GM12865 (cell line): ENCODE measurements at regions not wholly inside any gene's neighbourhood (a gene's known extent, or its start where the extent isn't known, plus 50 kb on each side); places are given as distances from the start of the nearest gene placed in this dataset.
A peak's percentile ranks its signal among the peaks of the same experiment; 100 is the strongest.

Experiments
- DNase-seq: peaks from one replicate; pipeline ENCODE4 v3.0.0; 2010; ENCODE audit warnings: low read depth
- H3K4me3 ChIP-seq: 2 replicates; pipeline ENCODE4 v1.5.1; 2011; ENCODE audit warnings: mild to moderate bottlenecking, low read depth, low read length, control low read depth
- TF ChIP-seq, protein P1 (sequence below): IDR thresholded peaks from 2 replicates; pipeline ENCODE4 v1.5.1; 2011; ENCODE audit warnings: low read length, control low read depth, low read depth, inconsistent platforms; ENCODE audit not compliant: insufficient read depth; ENCODE audit errors: missing control alignments

DNA sequence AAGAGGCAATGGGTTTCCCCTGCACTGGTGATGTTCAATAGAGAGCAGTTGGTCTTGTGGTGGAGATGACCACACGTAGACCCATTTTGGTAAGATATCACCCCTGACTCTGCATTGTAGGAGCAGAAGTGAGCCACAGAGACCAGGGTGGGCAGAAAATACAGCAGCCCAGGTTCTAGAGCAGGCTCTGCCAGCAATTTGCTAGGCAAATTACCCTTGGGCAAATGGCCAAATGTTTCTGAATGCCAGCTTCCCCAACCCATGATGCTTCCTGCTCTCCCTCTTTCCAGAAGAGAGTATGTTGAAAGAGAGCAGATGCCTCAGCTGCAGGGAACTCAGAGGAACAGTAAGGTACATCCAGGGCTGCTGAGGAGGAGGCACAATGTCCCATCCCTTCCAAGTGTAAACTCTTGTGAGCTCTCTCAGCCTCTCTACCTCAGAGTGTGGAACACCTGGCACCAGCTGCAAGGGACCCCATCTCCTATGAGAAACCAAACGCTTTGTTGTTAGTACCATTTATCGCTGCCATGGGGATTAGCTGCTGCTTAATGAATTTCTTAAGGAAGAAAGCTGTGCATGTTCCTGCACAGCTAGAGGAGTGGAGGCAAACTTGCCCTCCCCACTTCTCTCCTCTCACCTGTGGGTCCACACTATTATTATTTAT is 317.5 kb upstream of the MOCS1 start:
- TF ChIP-seq, protein P1, sequence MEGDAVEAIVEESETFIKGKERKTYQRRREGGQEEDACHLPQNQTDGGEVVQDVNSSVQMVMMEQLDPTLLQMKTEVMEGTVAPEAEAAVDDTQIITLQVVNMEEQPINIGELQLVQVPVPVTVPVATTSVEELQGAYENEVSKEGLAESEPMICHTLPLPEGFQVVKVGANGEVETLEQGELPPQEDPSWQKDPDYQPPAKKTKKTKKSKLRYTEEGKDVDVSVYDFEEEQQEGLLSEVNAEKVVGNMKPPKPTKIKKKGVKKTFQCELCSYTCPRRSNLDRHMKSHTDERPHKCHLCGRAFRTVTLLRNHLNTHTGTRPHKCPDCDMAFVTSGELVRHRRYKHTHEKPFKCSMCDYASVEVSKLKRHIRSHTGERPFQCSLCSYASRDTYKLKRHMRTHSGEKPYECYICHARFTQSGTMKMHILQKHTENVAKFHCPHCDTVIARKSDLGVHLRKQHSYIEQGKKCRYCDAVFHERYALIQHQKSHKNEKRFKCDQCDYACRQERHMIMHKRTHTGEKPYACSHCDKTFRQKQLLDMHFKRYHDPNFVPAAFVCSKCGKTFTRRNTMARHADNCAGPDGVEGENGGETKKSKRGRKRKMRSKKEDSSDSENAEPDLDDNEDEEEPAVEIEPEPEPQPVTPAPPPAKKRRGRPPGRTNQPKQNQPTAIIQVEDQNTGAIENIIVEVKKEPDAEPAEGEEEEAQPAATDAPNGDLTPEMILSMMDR: no peak
- H3K4me3 ChIP-seq: no peak overlapping the region
- DNase-seq: peak; percentile 8

DNA sequence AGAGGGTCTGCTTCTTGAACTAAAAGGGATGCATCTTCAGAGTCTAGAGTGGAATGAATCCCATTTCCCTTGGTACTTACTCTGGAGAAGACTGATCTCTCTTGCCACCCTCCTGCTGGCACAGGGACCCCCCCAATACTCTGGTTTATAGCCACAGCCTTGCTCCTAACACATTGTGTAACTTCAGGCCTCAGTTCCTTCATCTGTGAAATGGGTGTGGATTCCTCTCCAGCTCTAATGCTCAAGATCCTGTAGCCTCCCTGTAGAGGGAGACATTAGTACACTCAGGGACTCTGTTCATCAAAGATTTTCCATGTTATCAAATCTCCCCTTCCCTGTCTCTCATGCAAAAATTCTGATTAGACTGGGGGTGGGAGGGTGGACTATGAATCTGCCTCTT is 315.7 kb upstream of the MOCS1 start:
- DNase-seq: no peak
- TF ChIP-seq, protein P1: no peak
- H3K4me3 ChIP-seq: no peak overlapping the region

DNA sequence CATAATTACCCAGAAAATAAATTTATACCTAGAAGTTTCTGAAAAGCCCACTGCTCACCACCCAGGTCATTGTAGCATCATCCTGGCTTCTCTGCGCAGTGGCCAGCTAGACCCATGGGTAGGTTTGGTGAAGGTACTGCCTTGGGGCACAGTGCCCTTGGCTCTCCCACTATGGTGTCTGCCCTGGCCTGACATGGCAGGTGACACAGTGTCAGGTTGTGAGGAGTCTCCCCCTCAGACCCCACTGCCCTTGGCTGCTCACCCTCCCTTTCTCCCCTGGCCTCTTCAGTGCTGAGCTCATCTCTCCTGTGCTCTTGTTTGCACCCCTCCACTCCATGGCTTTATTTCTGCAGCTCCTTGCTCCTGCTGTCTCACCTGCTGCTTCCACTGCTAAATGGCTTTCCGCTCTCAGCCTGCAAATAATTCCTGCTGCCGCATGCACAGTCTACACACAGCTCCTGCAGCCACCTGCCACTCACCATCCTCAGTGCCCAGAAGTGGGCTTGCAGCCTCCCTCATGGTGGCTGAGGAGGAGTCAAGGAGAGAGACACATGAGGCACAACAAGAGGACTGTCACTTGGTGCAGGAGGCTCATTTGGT is 313.4 kb upstream of the MOCS1 start:
- no peak for DNase-seq
- H3K4me3 ChIP-seq: no peak overlapping the region
- TF ChIP-seq, protein P1: no peak

DNA sequence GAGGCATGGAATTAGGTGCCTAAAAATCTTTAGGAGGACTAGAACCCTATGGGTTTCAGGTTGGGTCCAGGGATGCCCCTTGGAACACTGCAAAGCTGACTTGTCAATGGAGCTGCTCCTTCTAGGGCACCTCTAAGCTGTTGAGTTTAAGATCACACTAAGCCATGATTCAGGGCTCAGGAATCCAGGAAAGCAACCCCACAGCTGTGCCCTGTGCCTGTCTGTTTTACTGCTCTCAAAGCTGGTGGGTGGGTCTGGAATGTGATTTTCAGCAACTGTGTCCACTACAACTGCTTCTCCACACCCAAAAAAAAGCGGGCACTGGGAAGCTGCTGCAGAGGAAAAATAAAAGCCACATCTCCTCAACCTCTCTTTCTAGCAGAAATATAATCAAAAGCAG is 310.4 kb upstream of the MOCS1 start:
- TF ChIP-seq, protein P1: no peak
- no peak overlapping the region for H3K4me3 ChIP-seq
- DNase-seq: no peak

DNA sequence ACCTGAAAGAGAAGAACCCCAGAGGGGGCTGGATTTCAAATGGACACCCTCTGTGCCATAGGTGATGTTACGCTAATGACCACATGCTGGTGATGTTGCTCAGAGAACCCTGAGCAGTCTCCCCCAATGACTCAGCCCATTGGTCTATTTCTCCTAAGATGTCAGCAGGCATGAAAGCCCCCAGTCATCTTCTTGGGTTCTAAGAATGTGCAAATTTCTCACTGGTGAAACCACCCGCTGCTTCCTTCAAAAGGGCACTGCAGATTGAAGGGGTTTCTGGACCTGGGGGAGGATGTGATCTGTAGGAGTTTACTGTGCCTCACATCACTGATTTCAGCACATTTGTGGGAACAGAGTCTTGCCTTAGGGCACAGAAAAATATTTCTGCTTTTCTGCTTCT is 298.4 kb upstream of the MOCS1 start:
- TF ChIP-seq, protein P1: no peak
- no peak overlapping the region for H3K4me3 ChIP-seq
- no peak for DNase-seq

DNA sequence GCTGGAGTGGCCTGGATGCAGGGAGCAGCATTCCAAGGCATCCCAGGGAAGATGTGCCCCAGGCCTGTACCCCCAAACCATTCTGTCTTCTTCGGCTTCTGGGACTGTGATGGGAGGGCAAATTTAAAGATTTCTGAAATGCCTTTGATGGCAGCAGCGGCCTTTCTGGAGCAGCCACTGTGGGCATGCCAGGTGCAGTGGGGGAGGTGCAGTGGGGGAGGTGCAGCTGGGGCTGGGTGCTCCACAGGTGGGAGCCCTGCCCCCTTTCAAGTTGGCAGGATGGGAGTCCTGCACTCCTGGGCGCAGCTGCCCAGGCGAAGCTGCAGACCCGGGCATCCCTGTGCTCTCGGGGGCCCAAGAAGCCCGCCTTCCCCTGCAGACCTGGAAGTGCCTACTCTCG is 293.5 kb upstream of the MOCS1 start:
- DNase-seq: no peak
- no peak overlapping the region for H3K4me3 ChIP-seq
- TF ChIP-seq, protein P1: no peak

DNA sequence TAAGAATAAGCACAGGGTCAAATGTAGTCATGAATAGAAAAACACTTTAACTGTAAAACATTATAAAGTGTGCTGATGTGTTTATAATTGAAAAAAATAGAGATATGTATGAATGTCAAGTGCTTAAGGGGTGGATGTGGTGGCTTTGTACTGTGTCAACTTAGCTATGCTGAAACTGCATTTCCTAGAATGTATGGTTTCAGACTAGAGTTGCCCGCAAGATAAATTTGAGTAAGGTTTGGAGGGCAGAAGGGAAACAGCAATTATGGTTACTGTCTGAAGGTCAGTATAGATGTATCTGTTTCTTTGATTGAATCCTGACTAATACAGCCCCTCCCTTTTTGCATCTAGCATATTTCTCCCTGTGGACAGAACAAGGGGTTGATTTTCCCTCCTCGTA is 288.1 kb upstream of the MOCS1 start:
- no peak overlapping the region for H3K4me3 ChIP-seq
- TF ChIP-seq, protein P1: no peak
- DNase-seq: no peak
